ENCODE measurements at regions not wholly inside any gene's neighbourhood (a gene's known extent, or its start where the extent isn't known, plus 50 kb on each side); places are given as distances from the start of the nearest gene placed in this dataset.

DNA sequence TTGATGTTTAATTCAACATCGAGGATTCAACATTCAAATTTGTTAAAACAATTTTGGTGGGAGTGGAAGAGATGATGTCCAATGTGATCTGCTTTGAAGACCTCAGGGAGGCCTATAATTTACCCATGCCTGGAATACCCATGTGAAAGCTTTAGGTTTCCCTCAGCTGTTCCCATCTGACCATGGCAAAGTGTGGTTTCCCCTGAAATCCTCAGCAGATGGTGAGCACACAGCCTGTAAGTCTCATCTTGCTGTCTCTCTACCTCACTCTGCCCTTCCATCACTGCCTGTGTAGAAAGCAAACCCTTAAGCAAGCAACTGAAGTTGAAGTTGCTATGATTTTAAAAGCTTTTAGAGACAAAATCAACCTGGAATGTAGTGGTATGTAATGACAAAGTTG, 80.1 kb upstream of the ATF3 start:
- TF ChIP-seq ZNF274 (IDR thresholded peaks at IDR 0.05; ENCODE audit: low read depth, low read length) (no peak), YY1 (IDR thresholded peaks at IDR 0.05; ENCODE audit: insufficient read depth, insufficient read length) (no peak)
